Transverse colon (tissue), 4 donors: ENCODE measurements at regions not wholly inside any gene's neighbourhood (a gene's known extent, or its start where the extent isn't known, plus 50 kb on each side); places are given as distances from the start of the nearest gene placed in this dataset.

ENCODE experiments used
- DNase-seq: peaks from one replicate; pipeline ENCODE4 v3.0.0-alpha.2; 2019
- H3K27ac ChIP-seq, 4 donors: fragments of 200-600 bp; sonication (generic); 2 replicates each; pipeline ENCODE4 v1.5.1; 2016 to 2018; ENCODE audit warnings: inconsistent platforms in 4 of 4
- H3K27me3 ChIP-seq: fragments of 200-600 bp; sonication (generic); 2 replicates; pipeline ENCODE4 v1.5.1; 2017; ENCODE audit warnings: inconsistent platforms
- H3K36me3 ChIP-seq, 4 donors: fragments of 200-600 bp; sonication (generic); 2 replicates each; pipeline ENCODE4 v1.5.1; 2017 to 2019; ENCODE audit warnings: inconsistent platforms in 4 of 4
- H3K4me1 ChIP-seq, 4 donors: fragments of 200-600 bp; sonication (generic); 2 replicates each; pipeline ENCODE4 v1.5.1; 2017 to 2020; ENCODE audit warnings: inconsistent platforms in 4 of 4
- H3K4me3 ChIP-seq, 4 donors: fragments of 200-600 bp; sonication (generic); 1 replicate in 1 of 4; 2 replicates in 3 of 4; pipeline versions ENCODE4 v1.5.1 to v1.6.1; 2017 to 2019; ENCODE audit warnings: inconsistent platforms in 4 of 4
- H3K9me3 ChIP-seq, 2 donors: fragments of 200-600 bp; sonication (generic); 2 replicates each; pipeline ENCODE4 v1.5.1; 2017 to 2019; ENCODE audit warnings: inconsistent platforms in 2 of 2
- EP300 ChIP-seq: sonication (generic); formaldehyde crosslinking; IDR thresholded peaks from one replicate; pipeline ENCODE4 v1.6.1; 2017; ENCODE audit warnings: antibody characterized with exemption, low read depth
- POLR2A ChIP-seq: fragments of 450-650 bp; IDR thresholded peaks from one replicate; pipeline ENCODE4 v1.6.1; 2016; ENCODE audit warnings: antibody characterized with exemption, mild to moderate bottlenecking, moderate library complexity
- POLR2AphosphoS5 ChIP-seq, 3 donors: sonication (generic); formaldehyde crosslinking; IDR thresholded peaks; one replicate each; pipeline ENCODE4 v1.6.1; 2016; ENCODE audit warnings: antibody characterized with exemption in 3 of 3
- WGBS, 2 donors: methylation state at CpG; one replicate each; pipeline ENCODE4 v1.1.5; 2018; ENCODE audit warnings: low coverage in 1 of 2; 5-methylcytosine and 5-hydroxymethylcytosine counted together
- in situ Hi-C, 4 donors: fragments of 200-750 bp; cut with MboI; loops; one replicate each; pipeline versions ENCODE4 v1.15.0 to v1.15.1; 2017; ENCODE audit warnings: low sequenced_read_pairs in 3 of 4, low pct_ligation_motif_present in 1 of 4, low pct_unique_long_range_greater_than_20kb in 1 of 4
- intact Hi-C: fragments of 100-400 bp; cut with DNase I; formaldehyde crosslinking; loops from one replicate; pipeline ENCODE4 v1.15.1; 2023; ENCODE audit warnings: low total_unique reads
- TF ChIP-seq, protein P1 (sequence below), 5 experiments: fragments of 200-600 bp in 3 of 5; fragments of 450-650 bp in 2 of 5; sonication (generic) in 3 of 5; IDR thresholded peaks; 1 replicate in 2 of 5; 2 replicates in 3 of 5; pipeline ENCODE4 v1.5.1; 2016 to 2017; ENCODE audit warnings: antibody characterized with exemption in 5 of 5, inconsistent platforms in 3 of 5, mild to moderate bottlenecking in 2 of 5, moderate library complexity in 1 of 5

DNA sequence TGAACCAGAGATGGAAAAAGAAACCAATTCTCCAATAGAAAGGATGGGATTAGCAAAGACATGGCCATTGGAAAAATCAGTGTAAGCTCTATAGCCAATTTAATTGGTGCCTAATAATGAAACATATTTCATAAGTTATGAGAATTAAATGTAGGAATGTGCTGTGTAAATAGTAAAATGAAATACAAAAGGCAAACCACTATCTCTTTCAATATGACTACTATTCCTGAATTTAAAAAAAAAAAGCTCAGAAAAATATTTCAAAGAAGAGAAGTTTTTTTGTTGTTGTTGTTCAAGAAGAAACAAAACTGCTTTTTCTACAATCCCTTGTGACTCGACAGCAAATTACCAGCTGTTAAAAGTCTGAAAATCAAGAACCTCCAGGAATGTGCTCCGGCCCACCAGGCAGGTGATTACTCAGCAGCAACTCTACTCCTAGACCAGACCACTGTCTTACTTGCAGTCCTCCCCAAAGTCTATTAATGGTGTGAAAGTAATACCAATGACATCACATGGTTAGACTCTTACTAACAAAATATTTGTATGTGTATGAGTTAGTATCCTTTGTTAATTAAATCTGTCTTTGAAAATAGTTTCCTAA is 362.4 kb downstream of the KCTD12 start:
- 51 to 66% methylated on average over 2 of the region's 2 CpGs for WGBS, 2 donors

DNA sequence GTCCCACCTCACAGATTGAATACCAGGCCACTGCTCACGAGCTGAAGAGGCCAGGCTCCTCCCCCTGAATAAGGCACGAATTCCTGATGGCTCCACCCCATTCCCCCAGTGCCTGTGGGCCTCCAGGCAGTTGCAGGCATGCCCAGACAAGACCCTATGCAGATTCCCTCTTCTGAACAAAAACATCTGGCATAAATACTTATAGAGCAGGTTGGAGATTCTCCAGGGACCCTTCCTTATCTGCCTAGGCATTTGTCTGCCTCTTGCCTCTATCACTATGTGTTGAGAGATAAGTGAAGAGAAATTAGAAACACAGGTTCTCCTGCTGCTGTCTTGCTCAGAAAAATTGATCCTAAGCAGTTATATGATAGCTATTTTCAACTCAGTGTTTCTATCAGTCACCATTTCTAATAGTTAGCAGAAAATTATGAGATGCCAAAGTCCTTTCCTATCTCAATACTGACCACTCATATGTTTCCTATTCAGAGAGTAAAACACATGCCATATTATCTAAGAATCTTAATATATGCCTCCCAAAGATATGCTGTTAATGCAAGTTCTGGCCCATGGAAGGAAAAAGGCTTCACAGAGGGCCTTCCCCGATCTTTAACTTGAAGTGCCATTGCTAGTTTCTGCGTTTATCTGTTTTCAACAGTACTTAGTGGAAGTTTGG is 364.0 kb downstream of the KCTD12 start:
- no peaks in the 10 kb centered on the region for H3K36me3 ChIP-seq
- H3K27me3 ChIP-seq: no peaks in the 10 kb centered on the region
- 58 to 66% methylated on average over 4 of the region's 4 CpGs for whole genome bisulfite sequencing, 2 donors
- TF ChIP-seq POLR2AphosphoS5 (IDR thresholded peaks at IDR 0.05): no peak
- TF ChIP-seq POLR2A: no peak
- TF ChIP-seq EP300: no peak
- intact Hi-C loops: no loop called here
- H3K9me3 ChIP-seq: no peaks in the 10 kb centered on the region
- no peaks in the 10 kb centered on the region for H3K4me1 ChIP-seq
- H3K27ac ChIP-seq: no peak overlapping the region
- no peak overlapping the region for H3K4me3 ChIP-seq
- in situ Hi-C loops: no loop called here
- DNase-seq: no peak

More for the DNA sequence above, 362.4 kb downstream of the KCTD12 start:
- H3K4me3 ChIP-seq: no peak overlapping the region
- no peaks in the 10 kb centered on the region for H3K9me3 ChIP-seq
- no peak overlapping the region for H3K27ac ChIP-seq
- no peak for TF ChIP-seq POLR2A
- TF ChIP-seq, protein P1, sequence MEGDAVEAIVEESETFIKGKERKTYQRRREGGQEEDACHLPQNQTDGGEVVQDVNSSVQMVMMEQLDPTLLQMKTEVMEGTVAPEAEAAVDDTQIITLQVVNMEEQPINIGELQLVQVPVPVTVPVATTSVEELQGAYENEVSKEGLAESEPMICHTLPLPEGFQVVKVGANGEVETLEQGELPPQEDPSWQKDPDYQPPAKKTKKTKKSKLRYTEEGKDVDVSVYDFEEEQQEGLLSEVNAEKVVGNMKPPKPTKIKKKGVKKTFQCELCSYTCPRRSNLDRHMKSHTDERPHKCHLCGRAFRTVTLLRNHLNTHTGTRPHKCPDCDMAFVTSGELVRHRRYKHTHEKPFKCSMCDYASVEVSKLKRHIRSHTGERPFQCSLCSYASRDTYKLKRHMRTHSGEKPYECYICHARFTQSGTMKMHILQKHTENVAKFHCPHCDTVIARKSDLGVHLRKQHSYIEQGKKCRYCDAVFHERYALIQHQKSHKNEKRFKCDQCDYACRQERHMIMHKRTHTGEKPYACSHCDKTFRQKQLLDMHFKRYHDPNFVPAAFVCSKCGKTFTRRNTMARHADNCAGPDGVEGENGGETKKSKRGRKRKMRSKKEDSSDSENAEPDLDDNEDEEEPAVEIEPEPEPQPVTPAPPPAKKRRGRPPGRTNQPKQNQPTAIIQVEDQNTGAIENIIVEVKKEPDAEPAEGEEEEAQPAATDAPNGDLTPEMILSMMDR (IDR thresholded peaks at IDR 0.05): no peak
- TF ChIP-seq EP300: no peak
- TF ChIP-seq POLR2AphosphoS5 (IDR thresholded peaks at IDR 0.05): no peak
- H3K36me3 ChIP-seq: no peaks in the 10 kb centered on the region
- no peaks in the 10 kb centered on the region for H3K27me3 ChIP-seq
- no peaks in the 10 kb centered on the region for H3K4me1 ChIP-seq
- intact Hi-C loops: no loop called here
- DNase-seq: no peak
- in situ Hi-C loops: no loop called here

DNA sequence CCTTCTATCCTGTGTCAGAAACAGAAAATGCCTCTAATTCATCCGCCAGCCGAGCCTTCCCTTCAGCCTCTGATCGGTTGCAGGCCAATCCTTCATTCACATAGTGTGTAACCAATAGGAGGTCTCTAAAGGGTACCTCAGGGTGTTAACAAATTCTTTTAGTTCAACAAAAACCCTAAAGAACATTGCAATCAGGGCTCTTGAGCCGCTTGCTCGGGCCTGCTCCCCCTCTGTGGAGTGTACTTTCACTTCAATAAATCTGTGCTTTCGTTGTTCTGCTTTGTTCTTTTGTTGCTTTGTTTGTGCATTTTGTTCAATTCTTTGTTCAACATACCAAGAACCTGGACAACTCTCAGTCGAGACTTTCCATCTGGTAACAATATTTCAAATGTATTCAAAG is 366.5 kb downstream of the KCTD12 start:
- Histone ChIP-seq H3K9me3 (no peaks in the 10 kb centered on the region), H3K27me3 (no peaks in the 10 kb centered on the region), H3K4me3 (no peak overlapping the region), H3K36me3 (no peaks in the 10 kb centered on the region), H3K4me1 (no peaks in the 10 kb centered on the region), H3K27ac (no peak overlapping the region)
- intact Hi-C loops (no loop called here), in situ Hi-C loops (no loop called here)
- TF ChIP-seq, protein P1 (IDR thresholded peaks at IDR 0.05): no peak
- TF ChIP-seq EP300 (no peak), POLR2A (no peak), POLR2AphosphoS5 (IDR thresholded peaks at IDR 0.05) (no peak)
- WGBS, 2 donors: 63 to 78% methylated on average over 2 to 7 of the region's 7 CpGs
- no peak for DNase-seq

DNA sequence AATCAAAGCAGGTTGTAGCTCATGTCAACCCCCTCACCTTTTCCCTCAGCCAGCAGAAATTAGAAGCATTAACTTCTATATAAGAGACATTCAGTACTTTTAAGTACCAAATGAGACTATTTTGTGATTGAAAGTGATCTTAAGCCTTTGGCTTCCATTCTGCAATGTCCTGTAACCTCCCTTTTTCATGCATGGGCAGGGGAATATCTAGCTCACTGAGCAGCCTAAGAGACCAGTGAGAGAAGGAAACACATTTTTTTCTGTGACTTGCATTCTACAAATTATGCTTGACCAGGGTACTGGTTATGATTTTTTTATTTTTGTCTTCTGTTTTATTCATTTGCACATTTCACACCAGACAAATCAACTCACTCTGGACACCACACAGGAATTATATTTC is 369.6 kb downstream of the KCTD12 start:
- in situ Hi-C loops: no loop called here
- no peak for DNase-seq
- H3K9me3 ChIP-seq: no peaks in the 10 kb centered on the region
- no peaks in the 10 kb centered on the region for H3K36me3 ChIP-seq
- intact Hi-C loops: no loop called here
- TF ChIP-seq, protein P1 (IDR thresholded peaks at IDR 0.05): no peak
- TF ChIP-seq EP300 (no peak), POLR2AphosphoS5 (IDR thresholded peaks at IDR 0.05) (no peak), POLR2A (no peak)
- H3K4me1 ChIP-seq: no peaks in the 10 kb centered on the region
- H3K27me3 ChIP-seq: no peaks in the 10 kb centered on the region
- no peak overlapping the region for H3K27ac ChIP-seq
- H3K4me3 ChIP-seq: no peak overlapping the region

DNA sequence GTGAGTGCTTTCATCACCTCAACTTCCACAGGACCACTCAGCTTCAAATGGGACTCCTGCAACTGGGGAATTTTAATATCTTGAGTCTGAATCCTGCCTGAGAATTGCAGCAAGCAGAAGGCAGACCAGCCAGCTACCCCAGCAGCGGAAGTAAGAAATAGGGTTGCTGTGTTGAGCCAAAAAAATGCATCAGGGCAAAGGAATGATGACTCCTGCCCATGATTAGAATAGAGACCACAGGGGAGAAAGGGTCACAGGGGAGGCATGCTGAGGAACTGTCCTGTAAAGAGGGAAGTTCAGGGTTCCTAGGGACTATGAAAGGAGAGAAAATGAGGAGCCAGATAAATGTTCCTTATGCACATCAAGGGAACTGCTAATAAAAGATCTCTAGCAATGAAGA is 370.2 kb downstream of the KCTD12 start:
- TF ChIP-seq POLR2AphosphoS5 (IDR thresholded peaks at IDR 0.05) (no peak), EP300 (no peak), POLR2A (no peak)
- TF ChIP-seq, protein P1 (IDR thresholded peaks at IDR 0.05): no peak
- Histone ChIP-seq H3K27ac (no peak overlapping the region), H3K4me1 (no peaks in the 10 kb centered on the region), H3K9me3 (no peaks in the 10 kb centered on the region), H3K36me3 (no peaks in the 10 kb centered on the region), H3K27me3 (no peaks in the 10 kb centered on the region), H3K4me3 (no peak overlapping the region)
- WGBS, 2 donors: 48 to 80% methylated on average over 1 of the region's 1 CpG
- in situ Hi-C loops: no loop called here
- DNase-seq: no peak
- intact Hi-C loops: no loop called here
